ENCODE measurements at regions not wholly inside any gene's neighbourhood (a gene's known extent, or its start where the extent isn't known, plus 50 kb on each side); places are given as distances from the start of the nearest gene placed in this dataset.
"Not testable (repeated sequence)": the region's sequence is repeated elsewhere in the genome, so short reads cannot be mapped to it uniquely, and the experiment has no call there.

- no CpG with 5 or more reads among the region's 3 CpGs for WGBS, 2 experiments (ENCODE audit: insufficient coverage in 2 of 2)
- no peaks in the 10 kb centered on the region for H3K4me1 ChIP-seq (ENCODE audit: control insufficient read depth, insufficient read depth, low read length, poor library complexity, severe bottlenecking)
- no peaks in the 10 kb centered on the region for H3K9me3 ChIP-seq (ENCODE audit: control insufficient read depth, low read length)
- no peak overlapping the region for H3K4me3 ChIP-seq (ENCODE audit: extremely low read depth, insufficient read depth, low read length, poor library complexity, severe bottlenecking)
- H3K27ac ChIP-seq (ENCODE audit: low read depth, low read length, severe bottlenecking), result no peak overlapping the region
- H3K36me3 ChIP-seq (ENCODE audit: control insufficient read depth, insufficient read depth, low read length), result no peaks in the 10 kb centered on the region
These were observed 521.6 kb upstream of the ZNF337 start for GRCh38 chr20:26218301-26218700.

- Histone ChIP-seq H3K4me3 (ENCODE audit: extremely low read depth, insufficient read depth, low read length, poor library complexity, severe bottlenecking) (no peak overlapping the region), H3K4me1 (ENCODE audit: control insufficient read depth, insufficient read depth, low read length, poor library complexity, severe bottlenecking) (no peaks in the 10 kb centered on the region), H3K36me3 (ENCODE audit: control insufficient read depth, insufficient read depth, low read length) (no peaks in the 10 kb centered on the region), H3K9me3 (ENCODE audit: control insufficient read depth, low read length) (no peaks in the 10 kb centered on the region), H3K27ac (ENCODE audit: low read depth, low read length, severe bottlenecking) (no peak overlapping the region)
- WGBS, 2 experiments (ENCODE audit: insufficient coverage in 2 of 2), result 75% methylated on average over 1 of the region's 1 CpG; no CpG with 5 or more reads in 1 of the 2 experiments
These were observed 519.4 kb upstream of the ZNF337 start for GRCh38 chr20:26216025-26216424.

GRCh38 chr20:26214991-26215390, 518.3 kb upstream of the ZNF337 start:
- no peak overlapping the region for H3K4me3 ChIP-seq (ENCODE audit: extremely low read depth, insufficient read depth, low read length, poor library complexity, severe bottlenecking)
- H3K9me3 ChIP-seq (ENCODE audit: control insufficient read depth, low read length), result no peaks in the 10 kb centered on the region
- H3K4me1 ChIP-seq (ENCODE audit: control insufficient read depth, insufficient read depth, low read length, poor library complexity, severe bottlenecking), result no peaks in the 10 kb centered on the region
- H3K36me3 ChIP-seq (ENCODE audit: control insufficient read depth, insufficient read depth, low read length), result no peaks in the 10 kb centered on the region
- WGBS, 2 experiments (ENCODE audit: insufficient coverage in 2 of 2), result 83 to 85% methylated on average over 1 to 2 of the region's 3 CpGs
- no peak overlapping the region for H3K27ac ChIP-seq (ENCODE audit: low read depth, low read length, severe bottlenecking)

- no peaks in the 10 kb centered on the region for H3K9me3 ChIP-seq (ENCODE audit: control insufficient read depth, low read length)
- no peaks in the 10 kb centered on the region for H3K4me1 ChIP-seq (ENCODE audit: control insufficient read depth, insufficient read depth, low read length, poor library complexity, severe bottlenecking)
- no peaks in the 10 kb centered on the region for H3K36me3 ChIP-seq (ENCODE audit: control insufficient read depth, insufficient read depth, low read length)
- 5% methylated on average over 20 to 45 of the region's 88 CpGs for WGBS, 2 experiments (ENCODE audit: insufficient coverage in 2 of 2)
- H3K4me3 ChIP-seq (ENCODE audit: extremely low read depth, insufficient read depth, low read length, poor library complexity, severe bottlenecking), result peak overlapping the region; percentile 26
- H3K27ac ChIP-seq (ENCODE audit: low read depth, low read length, severe bottlenecking), result no peak overlapping the region
These were observed 512.7 kb upstream of the ZNF337 start for GRCh38 chr20:26209171-26209941.

GRCh38 chr20:26208296-26209091, 511.8 kb upstream of the ZNF337 start:
- no peaks in the 10 kb centered on the region for H3K36me3 ChIP-seq (ENCODE audit: control insufficient read depth, insufficient read depth, low read length)
- peak overlapping the region; percentile 35 for H3K4me3 ChIP-seq (ENCODE audit: extremely low read depth, insufficient read depth, low read length, poor library complexity, severe bottlenecking)
- no peak overlapping the region for H3K27ac ChIP-seq (ENCODE audit: low read depth, low read length, severe bottlenecking)
- no peaks in the 10 kb centered on the region for H3K4me1 ChIP-seq (ENCODE audit: control insufficient read depth, insufficient read depth, low read length, poor library complexity, severe bottlenecking)
- no peaks in the 10 kb centered on the region for H3K9me3 ChIP-seq (ENCODE audit: control insufficient read depth, low read length)
- 3 to 4% methylated on average over 37 to 63 of the region's 91 CpGs for WGBS, 2 experiments (ENCODE audit: insufficient coverage in 2 of 2)

- not testable (repeated sequence) for H3K36me3 ChIP-seq (ENCODE audit: control insufficient read depth, insufficient read depth, low read length); H3K4me1 ChIP-seq (ENCODE audit: control insufficient read depth, insufficient read depth, low read length, poor library complexity, severe bottlenecking); H3K27ac ChIP-seq (ENCODE audit: low read depth, low read length, severe bottlenecking); H3K9me3 ChIP-seq (ENCODE audit: control insufficient read depth, low read length)
- peak overlapping the region; percentile 35 for H3K4me3 ChIP-seq (ENCODE audit: extremely low read depth, insufficient read depth, low read length, poor library complexity, severe bottlenecking)
- WGBS, 2 experiments (ENCODE audit: insufficient coverage in 2 of 2), result 2 to 6% methylated on average over 13 to 33 of the region's 35 CpGs
These were observed 511.3 kb upstream of the ZNF337 start for GRCh38 chr20:26207967-26208295.

GRCh38 chr20:26207237-26207966, 510.7 kb upstream of the ZNF337 start:
- no CpG with 5 or more reads among the region's 3 CpGs for WGBS, 2 experiments (ENCODE audit: insufficient coverage in 2 of 2)
- no peaks in the 10 kb centered on the region for H3K36me3 ChIP-seq (ENCODE audit: control insufficient read depth, insufficient read depth, low read length)

GRCh38 chr20:26205350-26205749, 508.7 kb upstream of the ZNF337 start:
- H3K4me1 ChIP-seq (ENCODE audit: control insufficient read depth, insufficient read depth, low read length, poor library complexity, severe bottlenecking), result no peaks in the 10 kb centered on the region
- H3K27ac ChIP-seq (ENCODE audit: low read depth, low read length, severe bottlenecking), result no peak overlapping the region
- WGBS, 2 experiments (ENCODE audit: insufficient coverage in 2 of 2), result no CpG with 5 or more reads among the region's 1 CpG
- H3K4me3 ChIP-seq (ENCODE audit: extremely low read depth, insufficient read depth, low read length, poor library complexity, severe bottlenecking), result no peak overlapping the region
- H3K36me3 ChIP-seq (ENCODE audit: control insufficient read depth, insufficient read depth, low read length), result no peaks in the 10 kb centered on the region
- no peaks in the 10 kb centered on the region for H3K9me3 ChIP-seq (ENCODE audit: control insufficient read depth, low read length)

More at GRCh38 chr20:26207237-26207966, 510.7 kb upstream of the ZNF337 start:
- Histone ChIP-seq H3K27ac (ENCODE audit: low read depth, low read length, severe bottlenecking) (no peak overlapping the region), H3K4me3 (ENCODE audit: extremely low read depth, insufficient read depth, low read length, poor library complexity, severe bottlenecking) (peak overlapping the region; percentile 35), H3K4me1 (ENCODE audit: control insufficient read depth, insufficient read depth, low read length, poor library complexity, severe bottlenecking) (no peaks in the 10 kb centered on the region), H3K9me3 (ENCODE audit: control insufficient read depth, low read length) (no peaks in the 10 kb centered on the region)

GRCh38 chr20:26201026-26201425, 504.4 kb upstream of the ZNF337 start:
- H3K27ac ChIP-seq (ENCODE audit: low read depth, low read length, severe bottlenecking); H3K4me3 ChIP-seq (ENCODE audit: extremely low read depth, insufficient read depth, low read length, poor library complexity, severe bottlenecking); H3K4me1 ChIP-seq (ENCODE audit: control insufficient read depth, insufficient read depth, low read length, poor library complexity, severe bottlenecking); H3K9me3 ChIP-seq (ENCODE audit: control insufficient read depth, low read length); H3K36me3 ChIP-seq (ENCODE audit: control insufficient read depth, insufficient read depth, low read length): not testable (repeated sequence)

- H3K9me3 ChIP-seq (ENCODE audit: control insufficient read depth, low read length); H3K27ac ChIP-seq (ENCODE audit: low read depth, low read length, severe bottlenecking); H3K4me3 ChIP-seq (ENCODE audit: extremely low read depth, insufficient read depth, low read length, poor library complexity, severe bottlenecking); H3K4me1 ChIP-seq (ENCODE audit: control insufficient read depth, insufficient read depth, low read length, poor library complexity, severe bottlenecking); H3K36me3 ChIP-seq (ENCODE audit: control insufficient read depth, insufficient read depth, low read length): not testable (repeated sequence)
- WGBS, 2 experiments (ENCODE audit: insufficient coverage in 2 of 2), result 86 to 97% methylated on average over 2 to 3 of the region's 3 CpGs
These were observed 490.7 kb upstream of the ZNF337 start for GRCh38 chr20:26187329-26187728.

All from mesodermal cell (in vitro differentiated cells).